Loucy (cell line): ENCODE measurements at regions not wholly inside any gene's neighbourhood (a gene's known extent, or its start where the extent isn't known, plus 50 kb on each side); places are given as distances from the start of the nearest gene placed in this dataset.

ENCODE experiments used
- H2AFZ ChIP-seq: fragments of 200-600 bp; sonication (generic); 2 replicates; pipeline ENCODE4 v1.6.0; 2016; ENCODE audit warnings: antibody characterized with exemption, mild to moderate bottlenecking, low read length, moderate library complexity
- H3F3A ChIP-seq: fragments of 200-600 bp; 2 replicates; pipeline ENCODE4 v1.6.0; 2016; ENCODE audit warnings: antibody characterized with exemption, low read depth, mild to moderate bottlenecking
- H3K27me3 ChIP-seq: fragments of 200-600 bp; sonication (generic); 2 replicates; pipeline ENCODE4 v1.6.1; 2014; ENCODE audit warnings: low read length, mild to moderate bottlenecking; ENCODE audit not compliant: insufficient read depth, poor library complexity, severe bottlenecking
- H3K36me3 ChIP-seq: fragments of 200-600 bp; sonication (generic); 2 replicates; pipeline ENCODE4 v1.6.1; 2016; ENCODE audit warnings: low read length; ENCODE audit not compliant: insufficient read depth
- H3K4me1 ChIP-seq: fragments of 200-600 bp; sonication (generic); 2 replicates; pipeline ENCODE4 v1.5.1; 2014; ENCODE audit warnings: low read length, mild to moderate bottlenecking; ENCODE audit not compliant: insufficient read depth, poor library complexity, severe bottlenecking
- H3K4me2 ChIP-seq: fragments of 200-600 bp; sonication (generic); 2 replicates; pipeline ENCODE4 v1.6.0; 2014; ENCODE audit warnings: antibody characterized with exemption, low read length, low read depth, mild to moderate bottlenecking; ENCODE audit not compliant: poor library complexity, severe bottlenecking
- H3K4me3 ChIP-seq: fragments of 200-600 bp; sonication (generic); 2 replicates; pipeline ENCODE4 v1.5.1; 2014; ENCODE audit warnings: low read length, mild to moderate bottlenecking, mixed read lengths; ENCODE audit not compliant: poor library complexity, severe bottlenecking
- H3K79me2 ChIP-seq: fragments of 200-600 bp; sonication (generic); 2 replicates; pipeline ENCODE4 v1.6.1; 2014; ENCODE audit warnings: low read length; ENCODE audit not compliant: insufficient read depth
- H3K9ac ChIP-seq: fragments of 200-600 bp; sonication (generic); 2 replicates; pipeline ENCODE4 v1.6.0; 2014; ENCODE audit warnings: mild to moderate bottlenecking, low read depth, low read length, moderate library complexity; ENCODE audit not compliant: poor library complexity, severe bottlenecking
- H3K9me2 ChIP-seq: fragments of 200-600 bp; sonication (generic); replicated peaks from 2 replicates; pipeline ENCODE4 v1.6.1; 2016; ENCODE audit warnings: low read depth, low read length, mixed read lengths
- H3K9me3 ChIP-seq: fragments of 200-600 bp; sonication (generic); 2 replicates; pipeline ENCODE4 v1.6.1; 2014; ENCODE audit warnings: mild to moderate bottlenecking, antibody characterized with exemption, low read length, low read depth; ENCODE audit not compliant: insufficient read depth
- H4K20me1 ChIP-seq: fragments of 200-600 bp; sonication (generic); 2 replicates; pipeline ENCODE4 v1.6.0; 2014; ENCODE audit warnings: antibody characterized with exemption, low read length, mild to moderate bottlenecking; ENCODE audit not compliant: insufficient read depth, poor library complexity, severe bottlenecking
- CTCF ChIP-seq: fragments of 200-600 bp; sonication (generic); conservative IDR thresholded peaks from 2 replicates; pipeline ENCODE4 v1.5.1; 2014; ENCODE audit warnings: mild to moderate bottlenecking, antibody characterized with exemption, low read length
- EZH2phosphoT487 ChIP-seq: fragments of 200-600 bp; IDR thresholded peaks from 2 replicates; pipeline ENCODE4 v1.6.1; 2018; ENCODE audit warnings: antibody characterized with exemption, mild to moderate bottlenecking, moderate library complexity, borderline replicate concordance

- Histone ChIP-seq H3K27me3 (no peaks in the 10 kb centered on the region), H4K20me1 (no peaks in the 10 kb centered on the region), H3K79me2 (no peaks in the 10 kb centered on the region), H3K4me2 (no peak overlapping the region), H3K9me2 (no peaks in the 10 kb centered on the region), H3K36me3 (no peaks in the 10 kb centered on the region), H3F3A (no peaks in the 10 kb centered on the region), H3K4me3 (no peak overlapping the region), H2AFZ (no peak overlapping the region), H3K9ac (no peak overlapping the region), H3K9me3 (no peaks in the 10 kb centered on the region), H3K4me1 (no peaks in the 10 kb centered on the region)
- TF ChIP-seq CTCF (no peak), EZH2phosphoT487 (no peak)
Observed at GRCh38 chr5:104024538-104024937, 461.9 kb upstream of the NUDT12 start.

- H3K27me3 ChIP-seq: no peaks in the 10 kb centered on the region
- H3K4me2 ChIP-seq: no peak overlapping the region
- H3K9me2 ChIP-seq: no peaks in the 10 kb centered on the region
- no peak overlapping the region for H2AFZ ChIP-seq
- H3K9ac ChIP-seq: no peak overlapping the region
- no peaks in the 10 kb centered on the region for H3K9me3 ChIP-seq
- no peaks in the 10 kb centered on the region for H3K79me2 ChIP-seq
- H3K36me3 ChIP-seq: no peaks in the 10 kb centered on the region
- H3K4me3 ChIP-seq: no peak overlapping the region
- no peaks in the 10 kb centered on the region for H3F3A ChIP-seq
- no peaks in the 10 kb centered on the region for H4K20me1 ChIP-seq
- TF ChIP-seq EZH2phosphoT487 (no peak), CTCF (no peak)
- H3K4me1 ChIP-seq: no peaks in the 10 kb centered on the region
Observed at GRCh38 chr5:104023739-104024138, 461.1 kb upstream of the NUDT12 start.

DNA sequence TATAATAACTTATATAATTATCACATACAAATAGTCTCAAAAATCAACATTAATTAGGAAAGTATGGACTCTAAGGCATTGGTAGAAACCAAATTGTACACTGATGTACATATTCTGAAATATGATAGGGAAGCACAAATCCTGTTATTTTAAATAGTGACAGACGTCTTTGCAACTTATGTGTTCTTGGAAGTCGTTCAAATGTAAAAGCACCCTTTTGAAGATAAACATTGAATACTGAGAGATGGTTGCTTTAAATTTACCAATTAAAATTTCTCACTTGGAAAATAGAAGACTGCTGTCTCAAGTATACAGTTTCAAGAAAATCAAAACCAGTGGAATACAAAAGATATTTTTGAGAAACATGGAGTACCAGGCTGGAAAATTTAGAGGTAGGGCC lies 457.4 kb upstream of the NUDT12 start:
- H3K36me3 ChIP-seq: no peaks in the 10 kb centered on the region
- no peaks in the 10 kb centered on the region for H3F3A ChIP-seq
- no peaks in the 10 kb centered on the region for H3K9me2 ChIP-seq
- H3K4me2 ChIP-seq: no peak overlapping the region
- H3K9ac ChIP-seq: no peak overlapping the region
- no peak for TF ChIP-seq CTCF
- TF ChIP-seq EZH2phosphoT487: no peak
- no peaks in the 10 kb centered on the region for H3K4me1 ChIP-seq
- no peaks in the 10 kb centered on the region for H3K79me2 ChIP-seq
- no peaks in the 10 kb centered on the region for H3K9me3 ChIP-seq
- no peaks in the 10 kb centered on the region for H4K20me1 ChIP-seq
- H3K4me3 ChIP-seq: no peak overlapping the region
- H2AFZ ChIP-seq: no peak overlapping the region
- no peaks in the 10 kb centered on the region for H3K27me3 ChIP-seq
